Heart left ventricle (tissue), 16 donors: ENCODE measurements at regions not wholly inside any gene's neighbourhood (a gene's known extent, or its start where the extent isn't known, plus 50 kb on each side); places are given as distances from the start of the nearest gene placed in this dataset.

Source experiments
- ATAC-seq, 4 donors: fragments of 200-7000 bp; cut with Tn5 transposase; one replicate each; pipeline ENCODE4 v1.9.1; 2020 to 2022; ENCODE audit warnings: moderate library complexity in 4 of 4, mild to moderate bottlenecking in 3 of 4, moderate number of reproducible peaks in 1 of 4
- DNase-seq, 5 donors: peaks; one replicate each; pipeline ENCODE4 v3.0.0-alpha.2; 2020
- H3K27ac ChIP-seq, 12 donors: fragments of 200-600 bp; sonication (generic) in 4 of 12; one replicate each; pipeline versions ENCODE4 v1.5.0 to v1.8.0; 2016 to 2022; ENCODE audit warnings: mild to moderate bottlenecking in 2 of 12
- H3K27me3 ChIP-seq, 9 donors: fragments of 200-600 bp; sonication (generic) in 2 of 9; one replicate each; pipeline versions ENCODE4 v1.5.1 to v1.8.0; 2016 to 2022; ENCODE audit warnings: mild to moderate bottlenecking in 3 of 9
- H3K36me3 ChIP-seq, 9 donors: fragments of 200-600 bp; sonication (generic) in 2 of 9; one replicate each; pipeline versions ENCODE4 v1.5.0 to v1.8.0; 2018 to 2022; ENCODE audit warnings: mild to moderate bottlenecking in 2 of 9
- H3K4me1 ChIP-seq, 12 donors: fragments of 200-600 bp; sonication (generic) in 4 of 12; one replicate each; pipeline versions ENCODE4 v1.5.0 to v1.8.0; 2016 to 2022; ENCODE audit warnings: mild to moderate bottlenecking in 3 of 12
- H3K4me3 ChIP-seq, 12 donors: fragments of 200-600 bp; sonication (generic) in 4 of 12; one replicate each; pipeline versions ENCODE4 v1.5.0 to v1.8.0; 2017 to 2022; ENCODE audit warnings: mild to moderate bottlenecking in 9 of 12, moderate library complexity in 4 of 12
- H3K9me3 ChIP-seq, 12 donors: fragments of 200-600 bp; sonication (generic) in 4 of 12; one replicate each; pipeline versions ENCODE4 v1.5.0 to v1.8.0; 2016 to 2022; ENCODE audit warnings: mild to moderate bottlenecking in 1 of 12
- CTCF ChIP-seq, 12 donors: fragments of 200-600 bp; sonication (generic) in 4 of 12; IDR thresholded peaks; one replicate each; pipeline versions ENCODE4 v1.5.0 to v1.8.0; 2018 to 2022; ENCODE audit warnings: antibody characterized with exemption in 12 of 12, mild to moderate bottlenecking in 5 of 12
- POLR2A ChIP-seq, 2 donors: fragments of 450-650 bp; IDR thresholded peaks; one replicate each; pipeline ENCODE4 v1.6.1; 2017; ENCODE audit warnings: antibody characterized with exemption in 2 of 2, mild to moderate bottlenecking in 2 of 2, moderate library complexity in 2 of 2
- WGBS, 4 donors: extraction: QIAGEN DNeasy Blood & Tissue Kit in 2 of 4; methylation state at CpG; one replicate each; pipeline versions ENCODE4 v1.1.5 to v1.1.7; 2013 to 2018; 5-methylcytosine and 5-hydroxymethylcytosine counted together
- intact Hi-C, 10 donors: fragments of 100-400 bp; cut with DNase I; formaldehyde crosslinking; loops; one replicate each; pipeline versions ENCODE4 v1.11.1 to v1.14.2; 2022
- donor health status: ischemic (EF 13 %, LVEDD 7.1; RV severe dilation, severe dysfunction).
- donor health status: healthy with polysubstance abuse.
- donor health status: DM: no; HTN: yes; CAD: no.
- donor health status: DM: no; HTN: no; CAD: no.
- donor health status: ischemic (EF 25% LVEDD 6.9; RV normal size, moderate dysfunction).
- donor health status: ischemic (EF 25% LVEDD 5.7; RV mildly dilated, moderate dysfunction).
- donor health status: healthy.
- donor health status: DM: yes; HTN: yes; CAD: no.
- donor health status: ischemic (EF 35%, LVEDD 5.7; RV mildly dilated, moderate dysfunction).
- donor health status: nonischemic (EF 11% LVEDD 7.7; RV severe dilation, severe dysfunction).
- donor health status: DM: yes; HTN: yes; CAD: no.
- donor health status: PGD.
- donor health status: ischemic (EF 29% LVEDD 5.4; RV normal size, mild dysfunction).
- donor health status: nonischemic (EF 23%, LVEDD 6.1; RV moderate dilation, normal function).

DNA sequence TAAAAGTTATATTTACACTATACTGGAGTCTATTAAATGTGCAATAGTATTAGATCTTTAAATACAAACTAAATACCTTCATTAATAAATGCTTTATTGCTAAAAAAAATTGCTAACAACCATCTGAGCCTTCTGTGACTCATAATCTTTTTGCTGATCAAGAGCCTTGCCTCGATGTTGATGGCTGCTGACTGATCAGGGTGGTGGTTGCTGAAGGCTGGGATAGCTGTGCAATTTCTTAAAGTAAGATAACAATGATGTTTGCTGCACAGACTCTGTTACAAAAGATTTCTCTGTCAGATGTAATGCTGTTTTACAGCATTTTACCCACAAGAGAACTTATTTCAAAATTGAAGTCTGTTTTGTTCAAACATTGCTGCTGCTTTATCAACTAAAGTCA lies 421.4 kb upstream of the CYRIA start:
- ATAC-seq (no peak), DNase-seq (no peak)
- WGBS, 4 donors, result 61 to 78% (median 72%) methylated on average over 1 of the region's 1 CpG
- H3K4me3 ChIP-seq, result no peak overlapping the region
- no peak overlapping the region for H3K27ac ChIP-seq
- H3K27me3 ChIP-seq, result no peaks in the 10 kb centered on the region
- H3K4me1 ChIP-seq, result no peaks in the 10 kb centered on the region
- H3K9me3 ChIP-seq, result no peaks in the 10 kb centered on the region
- H3K36me3 ChIP-seq, result no peaks in the 10 kb centered on the region
- TF ChIP-seq CTCF (IDR thresholded peaks at IDR 0.05) (no peak), POLR2A (IDR thresholded peaks at IDR 0.05) (no peak)
- intact Hi-C loops, result no loop called here

- Histone ChIP-seq H3K36me3 (no peaks in the 10 kb centered on the region), H3K27me3 (no peaks in the 10 kb centered on the region), H3K4me1 (no peaks in the 10 kb centered on the region), H3K27ac (no peak overlapping the region), H3K4me3 (no peak overlapping the region), H3K9me3 (peaks cover 0 to 2% (median 0%) of the 10 kb centered on the region in 12 donors)
- intact Hi-C loops, result no loop called here
- DNase-seq, result no peak
- 82 to 89% (median 85%) methylated on average over 2 of the region's 2 CpGs for WGBS, 4 donors
- ATAC-seq, result no peak
- TF ChIP-seq POLR2A (IDR thresholded peaks at IDR 0.05) (no peak), CTCF (IDR thresholded peaks at IDR 0.05) (no peak)
Measured at GRCh38 chr2:17085546-17086202, 420.0 kb upstream of the CYRIA start.

GRCh38 chr2:17084877-17085276 lies 419.2 kb upstream of the CYRIA start:
- DNase-seq, result no peak
- no peak overlapping the region for H3K4me3 ChIP-seq
- intact Hi-C loops, result no loop called here
- H3K9me3 ChIP-seq, result peaks cover 0 to 10% (median 0%) of the 10 kb centered on the region in 12 donors
- no peaks in the 10 kb centered on the region for H3K27me3 ChIP-seq
- ATAC-seq, result no peak
- TF ChIP-seq CTCF (IDR thresholded peaks at IDR 0.05), result no peak
- TF ChIP-seq POLR2A (IDR thresholded peaks at IDR 0.05), result no peak
- H3K36me3 ChIP-seq, result no peaks in the 10 kb centered on the region
- no peaks in the 10 kb centered on the region for H3K4me1 ChIP-seq
- no peak overlapping the region for H3K27ac ChIP-seq

- no peak for DNase-seq
- no peak for TF ChIP-seq POLR2A (IDR thresholded peaks at IDR 0.05)
- ATAC-seq, result no peak
- Histone ChIP-seq H3K4me3 (no peak overlapping the region), H3K27me3 (no peaks in the 10 kb centered on the region), H3K36me3 (no peaks in the 10 kb centered on the region), H3K27ac (no peak overlapping the region), H3K9me3 (peaks cover 0 to 10% (median 0%) of the 10 kb centered on the region in 12 donors), H3K4me1 (no peaks in the 10 kb centered on the region)
- intact Hi-C loops, result no loop called here
- 70 to 93% (median 86%) methylated on average over 1 of the region's 1 CpG for WGBS, 4 donors
Measured at GRCh38 chr2:17083902-17084301, 418.3 kb upstream of the CYRIA start.

DNA sequence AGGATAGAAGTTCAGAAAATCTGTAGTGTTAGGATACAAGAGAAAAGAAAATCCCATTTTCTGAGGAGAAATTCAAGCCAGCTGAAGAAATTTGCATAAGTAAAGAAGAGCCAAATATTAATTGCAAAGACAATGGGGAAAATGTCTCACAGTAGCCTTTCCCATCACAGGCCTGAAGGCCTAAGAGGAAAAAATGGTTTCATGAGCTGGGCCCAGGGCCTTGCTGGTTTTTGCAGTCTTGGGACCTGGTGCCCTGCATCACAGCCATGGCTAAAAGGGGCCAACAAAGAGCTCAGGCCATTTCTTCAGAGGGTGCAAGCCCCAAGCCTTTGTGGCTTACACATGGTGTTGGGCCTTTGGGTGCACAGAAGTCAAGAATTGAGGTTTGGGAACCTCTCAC lies 413.6 kb upstream of the CYRIA start:
- intact Hi-C loops, result no loop called here
- TF ChIP-seq CTCF (IDR thresholded peaks at IDR 0.05), result no peak
- Histone ChIP-seq H3K27ac (no peak overlapping the region), H3K36me3 (no peaks in the 10 kb centered on the region), H3K27me3 (no peaks in the 10 kb centered on the region), H3K9me3 (peaks cover 0 to 10% (median 0%) of the 10 kb centered on the region in 12 donors), H3K4me1 (peaks cover 0 to 9% (median 0%) of the 10 kb centered on the region in 12 donors), H3K4me3 (no peak overlapping the region)
- ATAC-seq (no peak), DNase-seq (no peak)
